Fibroblast of lung (primary cell): ENCODE measurements at regions not wholly inside any gene's neighbourhood (a gene's known extent, or its start where the extent isn't known, plus 50 kb on each side); places are given as distances from the start of the nearest gene placed in this dataset.

ENCODE experiments used
- EZH2 ChIP-seq: IDR thresholded peaks from 2 replicates; pipeline ENCODE4 v1.5.1; 2012; ENCODE audit warnings: low read length, control low read depth, mild to moderate bottlenecking; ENCODE audit errors: missing control alignments
- TF ChIP-seq, protein P1 (sequence below), 2 donors: IDR thresholded peaks in 1 of 2; conservative IDR thresholded peaks in 1 of 2; 1 replicate in 1 of 2; 2 replicates in 1 of 2; pipeline ENCODE4 v1.5.1; 2011 to 2012; ENCODE audit warnings: low read length in 2 of 2, control low read depth in 1 of 2, inconsistent platforms in 1 of 2, low read depth in 1 of 2, mild to moderate bottlenecking in 1 of 2

DNA sequence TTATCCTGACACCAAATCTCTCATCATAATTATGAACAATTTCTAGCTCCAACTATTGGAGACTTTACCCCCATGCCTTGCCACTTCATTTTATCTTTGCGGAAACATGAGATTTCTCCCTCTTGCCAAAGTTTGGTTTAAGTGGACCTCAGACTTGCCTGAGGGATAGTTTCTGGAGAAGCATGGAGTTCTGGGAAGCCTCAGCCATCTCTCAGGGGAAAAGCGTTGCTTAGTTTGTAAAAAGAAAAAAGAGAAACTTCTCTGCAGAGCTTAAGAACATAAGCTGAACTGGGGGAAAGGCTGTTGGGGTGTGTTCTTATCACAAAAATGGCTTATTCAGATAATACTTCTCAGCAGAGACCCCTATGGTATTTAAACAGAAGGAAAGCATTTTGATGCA lies 347.4 kb upstream of the ADAMTS9 start:
- TF ChIP-seq, protein P1, sequence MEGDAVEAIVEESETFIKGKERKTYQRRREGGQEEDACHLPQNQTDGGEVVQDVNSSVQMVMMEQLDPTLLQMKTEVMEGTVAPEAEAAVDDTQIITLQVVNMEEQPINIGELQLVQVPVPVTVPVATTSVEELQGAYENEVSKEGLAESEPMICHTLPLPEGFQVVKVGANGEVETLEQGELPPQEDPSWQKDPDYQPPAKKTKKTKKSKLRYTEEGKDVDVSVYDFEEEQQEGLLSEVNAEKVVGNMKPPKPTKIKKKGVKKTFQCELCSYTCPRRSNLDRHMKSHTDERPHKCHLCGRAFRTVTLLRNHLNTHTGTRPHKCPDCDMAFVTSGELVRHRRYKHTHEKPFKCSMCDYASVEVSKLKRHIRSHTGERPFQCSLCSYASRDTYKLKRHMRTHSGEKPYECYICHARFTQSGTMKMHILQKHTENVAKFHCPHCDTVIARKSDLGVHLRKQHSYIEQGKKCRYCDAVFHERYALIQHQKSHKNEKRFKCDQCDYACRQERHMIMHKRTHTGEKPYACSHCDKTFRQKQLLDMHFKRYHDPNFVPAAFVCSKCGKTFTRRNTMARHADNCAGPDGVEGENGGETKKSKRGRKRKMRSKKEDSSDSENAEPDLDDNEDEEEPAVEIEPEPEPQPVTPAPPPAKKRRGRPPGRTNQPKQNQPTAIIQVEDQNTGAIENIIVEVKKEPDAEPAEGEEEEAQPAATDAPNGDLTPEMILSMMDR (conservative IDR thresholded peaks at IDR 0.05 in 1 of 2, IDR thresholded peaks at IDR 0.05 in 1 of 2; ENCODE audit: low read depth in 1 of 2, low read length in 2 of 2): no peak
- TF ChIP-seq EZH2: no peak
